ENCODE measurements at regions not wholly inside any gene's neighbourhood (a gene's known extent, or its start where the extent isn't known, plus 50 kb on each side); places are given as distances from the start of the nearest gene placed in this dataset.
"Not testable (repeated sequence)": the region's sequence is repeated elsewhere in the genome, so short reads cannot be mapped to it uniquely, and the experiment has no call there.

- H3K36me3 ChIP-seq (replicated peaks): no peaks in the 10 kb centered on the region
- no peak for TF ChIP-seq CTCF (IDR thresholded peaks at IDR 0.05; ENCODE audit: low read depth, low read length, missing control alignments)
- in situ Hi-C loops (cut with HindIII; ENCODE audit: low pct_ligation_motif_present, low sequenced_read_pairs): no loop called here
- no peak overlapping the region for H3K4me3 ChIP-seq (ENCODE audit: low read depth, low read length)
- no peaks in the 10 kb centered on the region for H3K27me3 ChIP-seq (replicated peaks)
- no peak for DNase-seq
- H3K27ac ChIP-seq: no peak overlapping the region
Measured at GRCh38 chr10:93226619-93227018, 152.9 kb downstream of the CYP26A1 start.

GRCh38 chr10:93230596-93230995 is 156.9 kb downstream of the CYP26A1 start:
- DNase-seq; in situ Hi-C loops (cut with HindIII; ENCODE audit: low pct_ligation_motif_present, low sequenced_read_pairs); H3K27me3 ChIP-seq (replicated peaks); H3K27ac ChIP-seq; H3K4me3 ChIP-seq (ENCODE audit: low read depth, low read length); H3K36me3 ChIP-seq (replicated peaks): not testable (repeated sequence)

- H3K4me3 ChIP-seq (ENCODE audit: low read depth, low read length); H3K27me3 ChIP-seq (replicated peaks); H3K36me3 ChIP-seq (replicated peaks); DNase-seq; H3K27ac ChIP-seq; in situ Hi-C loops (cut with HindIII; ENCODE audit: low pct_ligation_motif_present, low sequenced_read_pairs): not testable (repeated sequence)
Measured at GRCh38 chr10:93232159-93232558, 158.5 kb downstream of the CYP26A1 start.

- H3K4me3 ChIP-seq (ENCODE audit: low read depth, low read length); in situ Hi-C loops (cut with HindIII; ENCODE audit: low pct_ligation_motif_present, low sequenced_read_pairs); H3K36me3 ChIP-seq (replicated peaks); DNase-seq; H3K27ac ChIP-seq; H3K27me3 ChIP-seq (replicated peaks): not testable (repeated sequence)
Measured at GRCh38 chr10:93234940-93235339, 161.2 kb downstream of the CYP26A1 start.

DNA sequence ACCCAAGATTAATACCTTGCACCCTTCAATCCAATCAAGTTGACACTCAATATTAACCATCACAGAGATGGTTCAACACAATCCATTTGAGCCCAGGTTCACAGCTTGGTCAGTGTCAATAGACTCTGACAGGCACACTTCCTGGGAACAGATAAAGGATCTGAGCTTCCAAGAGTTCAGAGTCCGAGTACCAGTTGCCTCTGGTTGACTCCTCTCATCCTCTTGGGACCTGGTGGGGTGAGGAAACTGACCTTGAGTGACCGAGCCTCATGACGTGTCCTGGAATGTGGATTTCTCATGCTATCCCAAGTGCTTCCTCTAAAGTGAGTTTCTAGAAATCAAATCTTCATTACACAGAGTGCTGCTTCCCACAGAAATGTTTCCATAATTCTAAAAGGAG is 162.0 kb downstream of the CYP26A1 start:
- peak; percentile 84 for DNase-seq
- H3K27ac ChIP-seq: peak overlapping the region; percentile 6

GRCh38 chr10:93236393-93237040 is 162.8 kb downstream of the CYP26A1 start:
- TF ChIP-seq CTCF (IDR thresholded peaks at IDR 0.05; ENCODE audit: low read depth, low read length, missing control alignments): no peak
- no peak overlapping the region for H3K4me3 ChIP-seq (ENCODE audit: low read depth, low read length)
- in situ Hi-C loops (cut with HindIII; ENCODE audit: low pct_ligation_motif_present, low sequenced_read_pairs): no loop called here
- DNase-seq: no peak
- H3K27me3 ChIP-seq (replicated peaks): no peaks in the 10 kb centered on the region
- H3K27ac ChIP-seq: peak overlapping the region; percentile 6
- no peaks in the 10 kb centered on the region for H3K36me3 ChIP-seq (replicated peaks)

More for the DNA sequence above, 162.0 kb downstream of the CYP26A1 start:
- H3K4me3 ChIP-seq (ENCODE audit: low read depth, low read length): no peak overlapping the region
- in situ Hi-C loops (cut with HindIII; ENCODE audit: low pct_ligation_motif_present, low sequenced_read_pairs): no loop called here
- no peaks in the 10 kb centered on the region for H3K36me3 ChIP-seq (replicated peaks)
- H3K27me3 ChIP-seq (replicated peaks): no peaks in the 10 kb centered on the region
- no peak for TF ChIP-seq CTCF (IDR thresholded peaks at IDR 0.05; ENCODE audit: low read depth, low read length, missing control alignments)

- Histone ChIP-seq H3K4me3 (ENCODE audit: low read depth, low read length) (no peak overlapping the region), H3K27me3 (replicated peaks) (no peaks in the 10 kb centered on the region), H3K36me3 (replicated peaks) (no peaks in the 10 kb centered on the region), H3K27ac (no peak overlapping the region)
- in situ Hi-C loops (cut with HindIII; ENCODE audit: low pct_ligation_motif_present, low sequenced_read_pairs): no loop called here
- no peak for TF ChIP-seq CTCF (IDR thresholded peaks at IDR 0.05; ENCODE audit: low read depth, low read length, missing control alignments)
- DNase-seq: no peak
Measured at GRCh38 chr10:93245147-93245546, 171.5 kb downstream of the CYP26A1 start.
